Erythroblast (primary cell): ENCODE measurements at regions not wholly inside any gene's neighbourhood (a gene's known extent, or its start where the extent isn't known, plus 50 kb on each side); places are given as distances from the start of the nearest gene placed in this dataset.

ENCODE experiments used
- GATA1 ChIP-seq: IDR thresholded peaks from 2 replicates; pipeline ENCODE4 v1.6.1; 2011; ENCODE audit warnings: low read depth, mild to moderate bottlenecking, control low read depth, low read length, moderate library complexity
- POLR2A ChIP-seq: IDR thresholded peaks from 2 replicates; pipeline ENCODE4 v1.6.1; 2011; ENCODE audit warnings: mild to moderate bottlenecking, low read length

DNA sequence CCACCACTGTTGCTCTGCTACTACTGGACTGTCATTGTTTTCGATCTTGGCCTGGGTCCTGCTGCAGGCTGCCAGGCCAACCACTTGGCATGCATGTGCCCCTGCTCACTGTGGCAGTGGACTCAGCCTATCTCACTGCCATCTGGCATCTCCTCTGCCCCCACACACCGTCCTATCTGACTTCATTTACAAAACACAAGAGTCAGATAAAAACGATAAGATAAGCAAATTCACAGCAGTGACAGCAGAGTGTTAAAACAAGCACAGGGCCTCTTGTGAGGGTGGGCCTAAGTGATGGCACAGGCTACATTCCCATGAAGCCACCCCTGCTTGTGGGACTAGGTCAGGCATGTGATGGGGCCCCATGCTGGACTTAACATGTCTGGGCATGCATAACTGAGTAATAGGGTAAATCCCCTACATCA lies 68.1 kb downstream of the CRYGS start:
- TF ChIP-seq GATA1 = no peak
- no peak for TF ChIP-seq POLR2A
